LoVo (cell line): ENCODE measurements at regions not wholly inside any gene's neighbourhood (a gene's known extent, or its start where the extent isn't known, plus 50 kb on each side); places are given as distances from the start of the nearest gene placed in this dataset.

ENCODE experiments used
- DNase-seq: peaks from one replicate; pipeline ENCODE4 v3.0.0-alpha.2; 2016; ENCODE audit warnings: low spot score

DNA sequence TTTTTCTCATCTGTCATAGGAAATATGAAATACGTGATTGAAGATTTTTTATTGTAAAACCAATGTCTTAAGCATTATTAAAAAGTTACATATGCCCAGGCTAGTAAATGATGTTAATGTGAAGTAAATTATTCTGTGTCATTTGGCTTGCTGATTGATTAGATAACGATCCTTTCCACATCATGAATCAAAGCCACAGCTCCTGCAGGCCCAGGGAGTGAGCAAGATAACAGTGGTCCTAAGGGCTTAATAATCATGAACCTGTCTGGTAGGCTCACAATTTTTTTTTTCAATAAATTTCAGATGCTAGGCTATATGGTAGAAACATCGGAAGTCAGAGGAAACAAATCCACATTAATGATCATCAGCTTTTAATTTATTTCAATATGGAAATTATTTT is 269.0 kb upstream of the SLC10A2 start:
- no peak for DNase-seq

DNA sequence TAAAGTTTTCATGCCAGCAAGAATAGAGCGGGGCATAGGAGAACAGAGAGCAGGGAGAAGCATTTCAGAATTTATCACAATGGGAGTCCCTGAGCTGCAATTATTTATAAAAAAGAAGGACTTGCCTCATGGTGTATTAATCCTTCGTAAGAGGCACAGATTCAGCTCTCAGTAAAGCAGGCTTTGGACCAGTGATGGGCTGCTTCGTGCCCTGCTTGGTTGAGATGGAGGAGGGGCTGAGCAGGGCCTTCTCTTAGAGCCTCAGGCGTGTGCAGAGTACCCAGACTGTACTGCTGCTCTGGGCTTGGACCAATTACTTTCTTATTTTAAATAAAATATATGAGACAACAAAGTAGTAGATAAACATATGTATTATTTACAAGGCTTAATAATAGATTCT is 265.7 kb upstream of the SLC10A2 start:
- DNase-seq = no peak

DNA sequence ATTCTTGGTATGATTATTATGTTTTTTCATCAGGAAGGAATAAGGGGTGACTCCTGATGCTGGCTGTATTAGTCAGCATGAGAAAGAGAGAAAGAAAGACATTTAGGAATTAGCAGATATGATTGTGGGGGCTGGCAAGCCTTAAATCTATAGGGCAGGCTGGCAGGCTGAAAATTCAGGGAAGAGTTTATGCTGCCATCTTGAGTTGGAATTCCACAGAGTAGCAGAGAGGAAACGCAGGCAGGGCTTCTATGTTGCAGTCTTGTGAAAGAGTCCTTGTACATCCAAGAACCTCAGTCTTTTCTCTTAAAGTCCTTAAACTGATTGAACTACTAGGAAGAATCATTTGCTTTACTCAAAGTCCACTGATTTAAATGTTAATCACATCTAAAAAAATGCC is 262.7 kb upstream of the SLC10A2 start:
- DNase-seq = no peak

DNA sequence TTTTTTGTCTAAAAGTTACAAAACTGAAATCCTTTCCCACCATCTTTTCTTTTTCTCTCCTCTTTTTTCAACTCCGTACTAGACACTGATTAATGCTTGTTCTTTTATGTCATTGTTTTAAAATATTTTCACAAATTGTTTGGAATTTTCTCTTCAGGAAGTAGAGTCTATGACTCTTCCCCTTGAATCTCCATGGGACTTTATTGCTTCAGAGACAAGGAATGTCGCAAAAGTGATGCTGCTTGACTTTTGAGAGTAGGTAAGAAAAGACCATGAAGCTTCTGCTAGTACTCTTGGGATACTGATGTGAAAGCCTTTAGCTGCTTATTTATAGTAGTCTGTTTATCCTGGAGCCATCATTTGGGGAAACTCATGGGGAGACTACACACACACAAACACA is 260.1 kb upstream of the SLC10A2 start:
- no peak for DNase-seq

DNA sequence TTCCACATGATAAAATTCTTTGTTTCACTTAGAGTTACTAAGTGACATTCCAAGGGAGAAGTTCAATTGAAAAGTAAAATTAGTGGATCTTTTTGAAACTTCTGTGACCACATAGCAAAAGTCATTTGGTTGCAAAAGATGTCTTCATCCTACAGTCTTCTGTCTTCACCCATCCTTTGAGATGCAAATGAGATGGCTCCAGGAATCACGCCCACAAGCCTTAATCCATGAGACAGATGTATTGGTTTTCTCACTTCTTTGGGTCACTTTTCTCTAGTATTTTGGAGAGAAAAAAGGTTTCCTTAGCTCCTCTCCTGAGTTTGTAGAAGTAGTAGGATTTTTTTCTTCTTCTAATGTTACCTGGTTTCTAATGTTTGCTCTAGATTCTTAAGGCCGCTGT is 259.5 kb upstream of the SLC10A2 start:
- DNase-seq = no peak

DNA sequence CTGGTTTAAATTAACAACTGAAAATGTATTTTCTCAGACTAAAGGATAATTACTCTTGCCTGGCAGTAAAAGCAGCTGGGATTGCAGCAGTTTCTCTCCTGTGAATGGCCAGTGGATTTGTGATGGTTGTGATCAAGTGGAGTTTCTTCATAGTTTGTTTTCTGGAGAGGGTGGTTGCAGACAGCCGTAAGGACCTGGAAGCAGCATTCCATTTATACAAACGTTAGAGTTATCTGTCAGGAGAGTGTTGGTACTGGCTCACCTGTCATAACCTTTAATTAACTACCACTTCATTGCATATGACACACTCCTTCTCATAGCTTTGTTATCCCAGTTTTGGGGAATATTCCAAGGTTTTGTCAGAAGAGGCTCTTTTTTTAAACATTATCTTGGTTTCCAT is 258.4 kb upstream of the SLC10A2 start:
- no peak for DNase-seq

DNA sequence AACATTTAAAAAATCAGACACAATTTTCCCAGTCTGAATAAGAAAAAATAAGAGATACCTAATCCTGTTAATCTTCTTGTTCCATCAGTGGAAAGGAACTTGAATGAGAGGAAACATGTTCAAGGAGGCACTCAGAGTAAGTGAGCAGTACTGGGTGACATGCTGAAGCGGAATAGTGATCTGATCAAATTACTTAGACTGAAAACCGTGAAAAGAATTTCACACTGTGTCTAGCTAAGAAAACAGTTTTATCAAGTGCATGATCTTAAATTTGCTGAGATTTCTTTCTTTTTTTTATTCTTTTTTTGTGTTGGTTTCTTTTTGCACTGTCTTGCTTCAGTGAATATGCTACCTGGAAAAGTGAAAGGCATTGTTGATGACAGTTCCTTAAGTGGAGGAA is 249.5 kb upstream of the SLC10A2 start:
- DNase-seq = no peak

DNA sequence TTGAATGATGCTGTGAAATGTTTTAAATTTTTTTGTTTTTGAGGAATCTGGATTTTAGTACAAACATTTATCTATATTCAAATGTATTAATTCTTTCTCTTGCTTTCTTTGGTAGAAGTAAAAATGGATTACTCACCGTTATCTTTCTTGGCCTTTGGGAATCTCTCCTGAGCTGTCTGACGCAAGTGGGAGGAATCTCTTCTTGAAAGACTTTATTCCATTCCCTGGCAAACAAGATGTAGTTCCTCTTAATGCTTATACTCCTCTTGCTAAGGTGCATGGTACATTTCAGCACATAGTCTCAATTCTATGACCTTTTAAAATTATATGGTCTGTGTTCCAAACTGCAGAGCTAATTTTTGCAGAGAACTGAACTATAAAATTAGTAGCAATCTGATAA is 246.2 kb upstream of the SLC10A2 start:
- DNase-seq = no peak

DNA sequence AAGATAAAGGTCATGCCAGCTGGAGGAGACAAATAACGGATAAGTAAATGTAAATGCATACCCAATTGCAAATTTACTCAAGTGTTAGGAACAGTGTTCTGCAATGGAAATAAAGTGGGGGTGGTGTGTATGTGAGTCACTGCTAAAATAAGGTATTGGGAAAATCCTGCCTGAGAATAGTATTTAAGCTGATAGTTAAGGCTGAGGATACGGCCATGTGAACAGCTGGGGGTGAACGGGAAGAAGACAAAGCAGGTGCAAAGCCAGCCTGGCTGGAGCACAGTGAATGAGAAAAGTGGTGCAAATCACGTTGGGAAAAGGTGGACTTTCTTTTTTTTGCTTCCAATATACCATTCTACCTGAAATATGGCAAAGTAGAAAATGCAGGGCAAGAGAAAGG is 242.4 kb upstream of the SLC10A2 start:
- no peak for DNase-seq

DNA sequence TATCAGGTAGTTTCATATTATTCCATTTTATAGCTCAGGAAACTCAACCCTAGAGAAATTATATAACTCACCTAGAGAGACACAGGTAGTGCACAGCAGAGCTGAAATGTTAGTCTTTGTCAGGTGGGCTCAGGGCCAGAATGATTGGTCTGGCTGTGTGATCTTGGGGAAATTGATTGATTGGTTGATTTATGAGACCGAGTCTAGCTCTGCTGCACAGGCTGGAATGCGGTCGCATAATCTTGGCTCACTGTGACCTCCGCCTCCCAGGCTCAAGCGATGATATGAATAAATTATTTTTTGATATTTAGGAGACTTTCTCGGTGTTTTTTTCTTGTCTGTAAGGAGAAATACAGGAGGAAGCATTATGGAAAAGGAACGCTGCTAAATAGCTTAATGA is 239.9 kb upstream of the SLC10A2 start:
- DNase-seq = no peak

DNA sequence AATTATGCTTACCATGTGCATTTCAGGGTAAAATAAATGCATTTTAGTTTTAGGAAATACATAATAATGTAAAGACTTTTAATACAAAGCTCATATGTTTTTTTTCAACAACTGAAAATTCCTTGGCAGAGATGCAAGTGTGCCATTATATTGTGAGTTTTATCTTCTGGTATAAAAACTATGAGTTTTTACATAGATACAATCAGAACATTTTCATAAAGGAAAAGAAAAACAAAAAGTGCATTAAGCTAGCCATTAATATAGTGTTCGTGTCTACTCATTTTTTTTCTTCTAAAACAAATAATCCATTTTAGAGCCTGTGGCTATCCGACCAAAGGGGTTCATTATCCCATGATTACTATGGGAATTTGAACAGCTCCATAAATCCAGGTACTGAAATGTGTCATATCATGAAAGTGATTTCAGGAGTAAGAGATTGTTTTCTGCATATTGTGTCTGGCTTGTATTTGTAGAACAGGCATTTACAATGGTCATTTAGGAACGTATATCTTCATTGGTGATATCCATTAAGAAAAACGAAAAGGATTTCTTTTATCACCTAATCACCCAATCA is 236.9 kb upstream of the SLC10A2 start:
- no peak for DNase-seq

DNA sequence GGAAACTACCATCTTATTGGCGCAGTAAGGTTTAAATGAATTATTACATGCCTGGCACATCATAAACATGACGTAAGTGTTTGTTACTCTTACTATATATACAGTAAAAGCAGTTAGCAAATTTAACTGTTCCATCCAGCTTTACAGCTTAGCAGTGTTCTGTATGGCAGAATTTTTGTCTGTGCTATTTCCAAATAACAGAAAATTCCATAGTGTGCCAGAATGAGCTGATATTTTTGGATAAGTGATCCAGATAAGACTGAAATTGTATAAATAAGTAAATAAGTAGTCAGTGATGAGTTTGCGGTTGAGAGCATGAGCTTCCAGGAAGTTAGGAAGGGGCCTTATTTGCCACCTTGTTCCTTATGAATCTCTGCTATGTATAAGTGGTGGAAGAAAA is 236.5 kb upstream of the SLC10A2 start:
- DNase-seq = no peak

DNA sequence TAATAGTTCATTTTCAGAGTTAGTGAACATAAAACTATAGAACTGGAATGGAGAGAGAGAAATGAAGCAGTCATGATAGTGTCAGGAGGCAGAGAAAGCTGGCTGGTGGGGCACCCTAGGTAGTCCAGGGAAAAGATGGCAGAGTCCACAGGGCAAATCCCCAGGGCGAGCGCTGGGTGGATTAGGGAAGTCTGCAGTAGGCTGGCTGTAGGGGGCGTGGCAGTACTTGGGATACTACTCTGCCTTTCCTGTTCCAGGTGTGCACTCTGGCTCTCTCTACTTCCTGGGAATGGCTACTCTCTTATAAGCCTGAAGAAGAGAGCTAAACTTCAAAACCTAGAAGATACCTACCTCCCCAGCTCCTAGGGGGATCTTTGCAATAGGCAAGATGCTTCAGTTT is 232.9 kb upstream of the SLC10A2 start:
- DNase-seq = no peak

DNA sequence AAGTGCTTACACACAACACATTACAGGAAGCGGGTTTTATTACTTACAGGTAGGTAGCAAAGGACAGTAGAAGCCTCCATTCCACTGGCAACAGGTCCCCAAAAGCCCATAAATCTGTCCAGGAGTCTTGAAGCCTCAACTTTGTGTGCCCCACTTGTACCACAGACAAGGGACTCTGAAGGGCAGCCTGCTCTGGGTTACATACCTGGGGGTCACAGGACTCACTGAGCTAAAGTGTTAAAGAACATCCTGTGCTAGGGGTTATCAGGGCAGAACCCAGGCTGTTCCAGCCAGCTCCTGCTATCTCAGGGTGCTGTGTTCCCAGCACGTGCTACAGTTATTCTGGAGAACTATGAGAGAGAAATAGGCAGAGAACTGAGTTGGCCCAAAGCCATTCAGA is 230.9 kb upstream of the SLC10A2 start:
- DNase-seq = no peak

DNA sequence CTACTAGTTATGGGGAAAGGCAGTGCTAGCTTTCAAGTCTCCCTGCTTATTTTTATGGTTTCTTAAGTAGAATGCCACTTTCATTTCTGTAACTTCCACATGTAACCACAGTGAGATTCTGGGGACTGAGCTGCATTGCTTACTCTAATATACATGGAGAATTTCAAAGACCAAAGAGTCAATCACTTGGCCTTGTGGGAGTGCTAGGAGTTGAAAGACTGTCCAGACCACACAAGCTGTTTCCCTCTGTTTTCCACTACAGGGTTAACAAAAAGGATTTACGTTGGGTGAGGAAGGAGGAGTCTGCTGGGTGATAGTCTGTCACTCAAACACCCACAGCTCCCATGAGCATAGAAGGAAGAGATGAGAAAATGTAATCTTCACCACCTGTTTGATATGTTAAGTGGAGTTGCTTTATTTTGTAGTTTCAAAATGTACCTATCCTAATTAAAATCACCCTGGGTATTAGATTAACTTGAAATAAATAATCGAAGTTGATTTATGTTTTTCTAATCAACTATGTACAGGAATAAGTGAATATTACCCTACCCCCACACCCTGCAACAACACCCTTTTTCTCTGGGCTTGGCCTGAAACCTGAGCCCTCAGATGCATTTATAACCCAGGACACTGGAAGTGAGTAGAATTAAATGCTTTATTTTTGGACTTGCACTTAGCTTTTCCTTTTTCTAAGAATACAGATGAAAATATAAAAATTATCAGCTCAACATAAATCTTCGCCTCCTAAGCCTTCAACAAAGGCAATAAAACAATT is 225.8 kb upstream of the SLC10A2 start:
- no peak for DNase-seq

DNA sequence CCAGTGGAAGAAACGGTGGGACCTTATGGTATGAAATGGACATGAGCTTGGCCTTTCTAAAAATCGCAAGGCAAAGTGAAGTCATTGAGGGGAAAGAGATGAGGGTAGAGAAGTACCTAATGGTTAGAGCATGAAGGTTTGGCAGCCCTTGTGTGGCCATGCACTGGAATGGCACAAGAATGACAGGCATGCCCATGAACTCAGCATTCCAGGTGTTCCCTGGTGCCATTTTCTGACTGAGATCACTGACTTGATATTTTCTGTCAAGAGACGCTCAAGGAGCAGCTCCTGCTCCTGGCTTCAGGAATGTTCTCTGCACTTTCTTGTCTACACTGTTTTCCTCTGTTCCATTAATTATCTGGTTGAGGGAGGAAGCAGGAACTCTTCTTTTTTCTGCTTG is 225.0 kb upstream of the SLC10A2 start:
- DNase-seq = no peak

DNA sequence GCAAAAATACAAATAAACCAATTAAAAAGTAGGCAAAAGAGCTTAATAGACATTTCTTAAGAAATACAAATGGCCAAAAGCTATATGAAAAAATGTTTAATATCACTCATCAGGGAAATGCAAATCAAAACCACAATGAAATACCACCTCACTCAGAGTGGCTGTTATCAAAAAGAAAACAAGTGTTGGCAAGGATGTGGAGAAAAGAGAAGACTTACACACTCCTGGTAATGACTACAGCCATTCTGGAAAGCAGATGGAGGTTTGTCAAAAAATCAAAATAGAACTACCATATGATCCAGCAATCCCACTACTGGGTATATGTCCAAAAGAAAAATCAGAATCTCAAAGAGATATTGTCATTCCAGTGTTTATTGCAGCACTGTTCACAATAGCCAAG is 223.5 kb upstream of the SLC10A2 start:
- DNase-seq = no peak

DNA sequence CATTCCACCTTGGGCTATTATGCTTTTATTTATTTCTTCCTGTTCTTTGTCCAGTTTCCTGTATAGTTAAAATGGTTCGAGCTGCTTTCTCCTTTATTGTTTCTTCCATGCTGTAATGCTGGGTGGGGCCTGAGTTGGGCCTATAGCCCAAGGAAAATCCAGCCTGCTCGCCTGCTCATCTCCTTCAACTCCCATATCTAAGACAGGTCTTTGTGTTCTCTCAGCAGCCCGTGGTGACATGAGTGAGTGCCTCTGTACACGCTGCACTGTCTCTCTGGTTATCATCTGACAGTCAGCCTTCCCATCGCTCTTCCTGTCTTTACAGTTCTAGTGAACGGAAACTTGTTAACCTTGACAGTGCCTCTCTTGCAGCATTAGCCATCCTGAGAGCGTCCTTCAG is 221.9 kb upstream of the SLC10A2 start:
- no peak for DNase-seq

DNA sequence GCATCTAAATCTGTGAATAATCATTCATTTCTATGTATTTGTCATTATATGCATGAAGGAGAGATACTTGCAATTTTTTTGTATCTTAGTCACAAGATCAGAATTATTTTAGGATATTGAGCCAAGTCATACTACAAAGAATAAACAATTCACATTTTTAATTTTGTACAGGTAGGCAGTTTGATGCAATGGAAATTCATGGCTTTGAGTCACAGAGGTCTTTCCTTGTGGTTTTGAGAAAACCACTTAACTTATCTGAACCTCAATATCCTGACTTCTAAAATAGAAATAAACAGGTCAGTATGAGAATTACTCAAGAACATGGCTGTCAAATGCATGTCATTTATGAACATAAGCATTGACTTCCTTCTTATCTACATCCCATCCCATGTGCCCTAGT is 221.4 kb upstream of the SLC10A2 start:
- DNase-seq = no peak

DNA sequence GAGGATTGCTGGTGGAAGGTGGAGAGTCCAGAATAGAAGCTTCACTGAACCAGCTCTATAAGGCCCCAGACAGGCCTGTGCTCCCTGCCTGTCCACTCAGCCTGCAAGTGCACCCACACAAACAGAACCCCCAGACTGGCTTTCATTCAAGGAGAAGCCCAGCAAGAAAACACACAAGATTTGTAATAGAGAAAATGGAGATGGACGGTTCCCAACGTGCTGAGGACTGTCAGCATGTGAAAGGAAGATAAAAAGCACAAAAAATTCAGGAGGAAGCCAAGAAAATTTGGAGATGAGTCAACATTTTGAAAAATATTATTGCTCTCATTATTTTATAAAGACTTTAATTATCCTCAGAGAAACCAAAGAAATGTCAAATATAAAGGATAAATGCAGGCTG is 218.2 kb upstream of the SLC10A2 start:
- no peak for DNase-seq

DNA sequence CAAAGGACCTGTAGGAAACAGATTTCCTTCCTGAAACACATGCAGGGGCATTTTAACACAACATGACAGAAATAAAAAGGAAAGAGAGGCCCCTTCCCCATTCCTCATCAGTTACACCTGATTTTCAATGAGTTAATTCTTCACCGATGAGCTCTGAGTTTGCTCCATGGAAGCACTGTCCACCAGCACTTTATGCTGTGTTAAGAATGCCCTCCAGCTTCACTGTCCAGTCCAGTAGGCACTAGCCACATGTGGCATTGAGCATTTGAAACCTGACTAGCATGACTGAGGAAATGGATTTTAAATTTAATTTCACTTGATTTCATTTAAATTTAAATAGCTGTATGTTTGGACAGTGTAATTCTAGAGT is 217.2 kb upstream of the SLC10A2 start:
- DNase-seq = no peak

DNA sequence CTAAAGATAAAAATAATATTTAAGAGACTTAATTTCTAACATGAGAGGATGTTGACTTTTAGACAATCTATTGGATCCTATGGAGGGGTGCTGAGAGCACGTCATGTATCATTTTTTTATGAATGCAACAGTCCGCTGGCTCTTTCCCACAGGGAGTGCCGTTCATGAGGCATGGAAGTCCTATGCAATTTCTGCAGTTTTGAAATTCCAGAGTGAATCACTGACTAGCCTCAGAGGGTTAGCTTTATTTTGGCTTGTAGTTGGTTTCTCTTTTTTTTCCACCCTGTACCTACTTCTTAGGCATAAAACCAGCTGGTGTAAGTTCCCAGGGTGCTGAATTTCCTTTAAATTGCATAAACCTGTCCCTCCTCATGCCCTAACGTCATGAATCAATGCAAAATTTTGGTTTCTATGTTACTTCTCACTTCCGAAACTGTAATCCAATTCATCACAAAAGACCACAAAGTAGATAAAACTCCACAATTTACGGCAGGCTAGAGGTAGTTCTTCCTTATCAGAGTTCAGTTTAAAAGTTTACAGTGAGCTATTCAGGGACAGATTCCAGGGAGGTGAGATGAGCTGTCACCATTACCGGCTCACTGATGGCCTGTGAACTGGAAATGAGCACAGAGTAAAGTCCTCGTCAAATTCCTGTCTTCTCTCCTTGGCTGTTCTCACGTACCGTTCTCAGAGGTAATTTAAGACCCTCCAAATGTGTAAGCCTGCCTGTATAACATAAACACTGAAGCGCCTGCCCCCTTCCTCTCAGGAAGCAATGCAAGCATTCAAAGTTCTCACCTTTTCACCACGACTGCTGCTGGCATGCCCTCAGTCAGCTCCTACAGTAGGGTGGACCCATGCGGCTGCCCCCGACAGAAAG is 216.6 kb upstream of the SLC10A2 start:
- peak; percentile 21 for DNase-seq

DNA sequence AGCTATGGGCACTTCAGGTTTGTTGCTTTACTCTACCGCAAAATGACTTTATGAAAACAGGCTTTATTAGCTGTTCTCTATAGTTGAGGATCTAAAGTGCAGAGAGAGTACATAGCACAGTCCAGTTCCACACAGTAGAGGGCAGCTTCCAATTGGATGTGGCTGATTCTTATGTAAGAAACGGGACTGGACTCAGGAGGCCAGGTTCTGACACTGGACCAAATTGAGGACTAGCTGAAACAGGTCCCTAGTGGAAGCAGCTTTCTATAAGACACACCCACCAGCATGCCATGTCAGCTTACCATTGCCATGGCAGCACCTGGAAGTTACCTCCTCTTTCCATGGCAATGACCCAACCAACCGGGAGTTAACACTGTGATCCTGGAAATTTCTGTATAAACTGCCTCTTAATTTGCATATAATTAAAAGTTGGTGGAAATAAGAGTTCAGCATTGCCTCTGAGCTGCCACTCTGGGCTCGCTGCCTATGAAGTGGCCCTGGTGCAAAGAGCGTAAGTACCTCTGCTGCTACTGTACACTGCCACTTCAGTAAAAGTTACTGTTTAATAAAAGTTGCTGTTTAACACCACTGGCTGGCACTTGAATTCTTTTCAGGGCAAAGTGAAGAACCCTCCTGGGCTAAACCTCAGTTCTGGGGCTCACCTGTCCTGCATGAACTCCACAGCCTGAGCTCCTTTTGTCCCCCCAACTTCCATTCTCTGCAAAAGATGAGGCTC is 211.9 kb upstream of the SLC10A2 start:
- no peak for DNase-seq
